AG20443 (cell line): ENCODE measurements at regions not wholly inside any gene's neighbourhood (a gene's known extent, or its start where the extent isn't known, plus 50 kb on each side); places are given as distances from the start of the nearest gene placed in this dataset.
"Not testable (repeated sequence)": the region's sequence is repeated elsewhere in the genome, so short reads cannot be mapped to it uniquely, and the experiment has no call there.

ENCODE experiments used
- DNase-seq: peaks from one replicate; pipeline ENCODE4 v3.0.0; 2012; ENCODE audit warnings: low spot score, mixed read lengths

- DNase-seq = no peak
Measured at GRCh38 chr10:111267673-111268072, 190.8 kb downstream of the ADRA2A start.

GRCh38 chr10:111273235-111273634 lies 196.4 kb downstream of the ADRA2A start:
- DNase-seq = no peak

GRCh38 chr10:111273635-111274034 lies 196.8 kb downstream of the ADRA2A start:
- DNase-seq = no peak

- peak; percentile 73 for DNase-seq
Measured at GRCh38 chr10:111275091-111275490, 198.3 kb downstream of the ADRA2A start.

GRCh38 chr10:111277661-111278060 lies 200.8 kb downstream of the ADRA2A start:
- DNase-seq = no peak

GRCh38 chr10:111278266-111278665 lies 201.4 kb downstream of the ADRA2A start:
- no peak for DNase-seq

GRCh38 chr10:111281516-111281915 lies 204.7 kb downstream of the ADRA2A start:
- DNase-seq = peak; percentile 66

- DNase-seq = no peak
Measured at GRCh38 chr10:111289461-111289860, 212.6 kb downstream of the ADRA2A start.

- DNase-seq = no peak
Measured at GRCh38 chr10:111290649-111291048, 213.8 kb downstream of the ADRA2A start.

GRCh38 chr10:111295788-111296187 lies 219.0 kb downstream of the ADRA2A start:
- peak; percentile 36 for DNase-seq

- DNase-seq = peak; percentile 82
Measured at GRCh38 chr10:111297351-111297848, 220.6 kb downstream of the ADRA2A start.

- no peak for DNase-seq
Measured at GRCh38 chr10:111298031-111298430, 221.2 kb downstream of the ADRA2A start.

- no peak for DNase-seq
Measured at GRCh38 chr10:111299037-111299436, 222.2 kb downstream of the ADRA2A start.

- DNase-seq = no peak
Measured at GRCh38 chr10:111303887-111304286, 227.1 kb downstream of the ADRA2A start.

GRCh38 chr10:111316722-111317212 lies 239.9 kb downstream of the ADRA2A start:
- DNase-seq = no peak

GRCh38 chr10:111319866-111320265 lies 243.0 kb downstream of the ADRA2A start:
- DNase-seq = peak; percentile 32

- no peak for DNase-seq
Measured at GRCh38 chr10:111323389-111323966, 246.6 kb downstream of the ADRA2A start.

GRCh38 chr10:111332174-111332573 lies 255.3 kb downstream of the ADRA2A start:
- DNase-seq = not testable (repeated sequence)

GRCh38 chr10:111335826-111336225 lies 259.0 kb downstream of the ADRA2A start:
- DNase-seq = no peak

GRCh38 chr10:111338035-111338434 lies 261.2 kb downstream of the ADRA2A start:
- no peak for DNase-seq

- DNase-seq = no peak
Measured at GRCh38 chr10:111338805-111339204, 262.0 kb downstream of the ADRA2A start.

GRCh38 chr10:111344804-111345203 lies 268.0 kb downstream of the ADRA2A start:
- peak; percentile 27 for DNase-seq

GRCh38 chr10:111347386-111348013 lies 270.7 kb downstream of the ADRA2A start:
- no peak for DNase-seq

- no peak for DNase-seq
Measured at GRCh38 chr10:111348076-111348475, 271.2 kb downstream of the ADRA2A start.
